Type B pancreatic cell (in vitro differentiated cells): ENCODE measurements at regions not wholly inside any gene's neighbourhood (a gene's known extent, or its start where the extent isn't known, plus 50 kb on each side); places are given as distances from the start of the nearest gene placed in this dataset.

ENCODE experiments used
- DNase-seq: peaks from one replicate; pipeline ENCODE4 v3.0.0; 2021; ENCODE audit warnings: mixed read lengths; ENCODE audit not compliant: unreplicated experiment; ENCODE audit errors: extremely low spot score
- H3K27ac Mint-ChIP-seq: 2 replicates; pipeline ENCODE4 v1.8.0; 2021; ENCODE audit warnings: mild to moderate bottlenecking, mixed read lengths
- H3K27me3 Mint-ChIP-seq: 2 replicates; pipeline ENCODE4 v1.8.0; 2021; ENCODE audit warnings: mixed read lengths
- H3K36me3 Mint-ChIP-seq: 2 replicates; pipeline ENCODE4 v1.8.0; 2021; ENCODE audit warnings: mixed read lengths
- H3K4me1 Mint-ChIP-seq: one replicate; pipeline ENCODE4 v1.8.0; 2021; ENCODE audit warnings: mixed read lengths; ENCODE audit not compliant: unreplicated experiment
- H3K4me3 Mint-ChIP-seq: 2 replicates; pipeline ENCODE4 v1.8.0; 2021; ENCODE audit warnings: mild to moderate bottlenecking, mixed read lengths
- H3K9me3 Mint-ChIP-seq: 2 replicates; pipeline ENCODE4 v1.8.0; 2021; ENCODE audit warnings: mixed read lengths
- TF ChIP-seq, protein P1 (sequence below): fragments of 200-600 bp; sonication (generic); conservative IDR thresholded peaks from 2 replicates; pipeline ENCODE4 v1.5.0; 2021; ENCODE audit warnings: antibody characterized with exemption, mild to moderate bottlenecking

DNA sequence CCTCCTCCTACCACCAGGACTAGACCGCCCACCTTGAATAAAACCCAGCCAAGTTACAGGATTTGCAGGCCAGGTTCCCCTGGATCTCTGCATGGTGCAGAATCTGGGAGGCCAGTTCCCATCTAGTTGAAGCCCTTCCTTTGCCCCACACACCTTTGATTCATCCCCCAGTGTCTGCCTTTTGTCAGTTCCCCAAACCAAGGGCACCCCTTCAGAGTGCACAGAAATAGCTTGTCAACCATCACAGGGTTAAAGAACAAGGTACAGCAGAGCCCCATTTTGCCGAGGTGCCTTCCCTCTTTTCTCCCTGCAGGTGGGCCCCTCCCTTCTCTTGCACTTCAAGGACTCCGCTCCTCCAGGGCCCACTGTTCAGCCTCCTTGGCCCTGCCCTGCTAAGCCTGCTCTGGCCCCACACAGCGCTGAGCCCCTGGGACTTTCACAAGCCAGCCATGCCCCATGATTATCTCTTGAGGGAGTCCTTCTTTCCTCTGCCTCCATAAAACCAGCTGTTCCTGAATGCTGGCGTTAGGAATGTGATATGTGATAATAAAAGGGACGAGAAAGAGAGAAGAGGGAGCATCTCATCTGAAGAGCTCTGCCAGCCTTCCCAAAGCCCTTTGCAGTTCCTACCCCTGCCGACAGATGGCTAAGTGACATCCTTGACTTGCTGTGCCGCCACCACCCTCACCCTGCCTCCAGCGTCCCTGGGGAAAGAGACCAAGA lies 280.3 kb downstream of the CDC5L start:
- no peaks in the 10 kb centered on the region for H3K9me3 Mint-ChIP-seq
- peak overlapping the region; percentile 45 for H3K27ac Mint-ChIP-seq
- TF ChIP-seq, protein P1, sequence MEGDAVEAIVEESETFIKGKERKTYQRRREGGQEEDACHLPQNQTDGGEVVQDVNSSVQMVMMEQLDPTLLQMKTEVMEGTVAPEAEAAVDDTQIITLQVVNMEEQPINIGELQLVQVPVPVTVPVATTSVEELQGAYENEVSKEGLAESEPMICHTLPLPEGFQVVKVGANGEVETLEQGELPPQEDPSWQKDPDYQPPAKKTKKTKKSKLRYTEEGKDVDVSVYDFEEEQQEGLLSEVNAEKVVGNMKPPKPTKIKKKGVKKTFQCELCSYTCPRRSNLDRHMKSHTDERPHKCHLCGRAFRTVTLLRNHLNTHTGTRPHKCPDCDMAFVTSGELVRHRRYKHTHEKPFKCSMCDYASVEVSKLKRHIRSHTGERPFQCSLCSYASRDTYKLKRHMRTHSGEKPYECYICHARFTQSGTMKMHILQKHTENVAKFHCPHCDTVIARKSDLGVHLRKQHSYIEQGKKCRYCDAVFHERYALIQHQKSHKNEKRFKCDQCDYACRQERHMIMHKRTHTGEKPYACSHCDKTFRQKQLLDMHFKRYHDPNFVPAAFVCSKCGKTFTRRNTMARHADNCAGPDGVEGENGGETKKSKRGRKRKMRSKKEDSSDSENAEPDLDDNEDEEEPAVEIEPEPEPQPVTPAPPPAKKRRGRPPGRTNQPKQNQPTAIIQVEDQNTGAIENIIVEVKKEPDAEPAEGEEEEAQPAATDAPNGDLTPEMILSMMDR = peak; percentile 68
- peak overlapping the region; percentile 8 for H3K4me3 Mint-ChIP-seq
- H3K36me3 Mint-ChIP-seq = no peaks in the 10 kb centered on the region
- DNase-seq = no peak
- H3K27me3 Mint-ChIP-seq = peaks cover 35% of the 10 kb centered on the region
- peaks cover 64% of the 10 kb centered on the region for H3K4me1 Mint-ChIP-seq

DNA sequence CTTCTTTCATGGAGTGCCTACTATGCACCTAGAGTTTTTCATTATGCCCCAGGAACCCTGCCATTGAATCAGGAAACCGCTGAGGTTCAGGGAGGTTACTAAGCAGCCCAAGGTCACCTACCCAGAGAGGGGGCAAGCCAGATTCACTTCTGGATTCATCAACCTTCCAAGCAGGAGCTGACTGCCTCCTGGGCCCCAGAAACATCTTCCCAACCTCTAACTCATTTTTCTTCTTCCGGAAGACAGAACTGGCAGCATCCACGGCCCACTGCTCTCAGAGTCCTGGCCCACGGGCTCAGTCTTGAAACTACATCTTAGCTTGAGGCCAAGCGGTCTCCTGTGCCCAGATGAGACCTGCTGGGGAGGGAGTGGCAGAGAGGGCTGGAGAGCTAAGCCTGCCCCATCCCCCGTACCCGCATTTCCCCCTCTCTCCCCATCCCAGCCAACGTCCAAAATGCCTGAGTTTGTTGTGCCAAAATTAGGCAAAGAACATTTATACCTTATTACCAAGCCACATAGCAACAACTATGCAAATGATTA lies 281.0 kb downstream of the CDC5L start:
- Mint-ChIP-seq H3K36me3 (no peaks in the 10 kb centered on the region), H3K27ac (peak overlapping the region; percentile 45), H3K4me1 (peaks cover 59% of the 10 kb centered on the region), H3K4me3 (no peak overlapping the region), H3K27me3 (peaks cover 36% of the 10 kb centered on the region), H3K9me3 (no peaks in the 10 kb centered on the region)
- no peak for DNase-seq
- TF ChIP-seq, protein P1 = peak; percentile 26

DNA sequence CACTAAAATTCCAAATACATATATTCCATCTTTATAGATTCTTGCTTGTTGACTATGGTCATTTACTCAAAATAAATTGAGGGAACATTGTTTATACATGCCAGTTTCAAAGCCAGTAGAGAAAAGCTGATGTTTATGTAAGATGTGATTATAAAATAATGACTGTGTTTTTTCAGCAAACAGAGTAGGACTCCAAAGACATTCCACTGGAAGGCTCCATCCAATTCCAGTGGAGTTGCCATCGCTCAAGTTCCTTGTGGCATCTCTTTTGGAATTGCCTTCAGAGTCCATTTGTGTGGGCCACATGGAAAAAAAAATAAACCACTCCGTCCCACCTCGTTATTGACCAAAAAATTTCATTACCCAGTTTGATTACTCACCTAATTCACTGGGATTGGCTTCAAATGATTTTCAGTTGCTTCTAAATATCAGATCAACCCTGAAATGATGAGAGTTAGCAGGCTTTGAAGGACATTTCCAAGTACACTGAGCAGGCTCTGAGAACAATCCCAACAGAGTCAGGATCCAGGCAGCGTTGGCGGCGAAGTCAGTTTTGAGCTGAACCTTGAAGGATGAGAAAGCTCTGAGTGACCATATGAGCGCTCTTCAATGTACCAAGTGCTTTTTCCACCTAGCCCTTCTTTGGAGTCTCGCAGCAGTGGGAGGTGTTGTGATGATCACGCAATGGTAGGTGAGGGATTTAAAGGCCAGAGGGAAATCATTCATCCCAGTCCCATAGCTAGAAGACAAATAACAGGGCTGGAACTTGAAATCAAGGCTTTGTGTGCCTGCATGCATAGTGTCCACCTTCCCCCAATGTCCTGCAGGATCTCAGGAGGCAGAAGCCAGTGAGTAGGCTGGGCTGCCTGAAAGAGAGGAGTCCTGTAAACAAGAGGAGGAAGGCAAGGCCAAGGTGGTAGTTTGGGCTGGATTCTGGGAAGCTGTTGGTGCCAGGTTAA lies 281.7 kb downstream of the CDC5L start:
- Mint-ChIP-seq H3K4me1 (peaks cover 51% of the 10 kb centered on the region), H3K36me3 (no peaks in the 10 kb centered on the region), H3K27me3 (peaks cover 40% of the 10 kb centered on the region)

DNA sequence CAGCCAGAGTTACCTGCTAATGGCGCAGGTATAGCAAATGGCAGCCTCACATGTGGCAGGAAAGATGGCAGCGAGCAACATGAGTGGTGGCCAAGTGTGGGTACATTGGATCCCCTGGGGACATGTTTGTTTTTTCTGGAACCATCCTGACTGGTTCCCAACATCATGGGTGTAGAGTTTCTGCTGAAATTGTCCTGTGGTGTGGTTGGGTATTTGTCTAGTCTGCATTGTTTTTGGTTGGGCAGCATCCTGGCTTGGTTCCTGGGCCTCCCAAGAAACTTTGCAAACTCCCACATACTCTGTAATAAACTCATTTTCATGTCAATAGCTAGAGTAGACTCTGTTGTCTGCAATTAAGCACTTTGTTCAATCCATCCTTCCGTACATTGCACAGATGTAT lies 282.6 kb downstream of the CDC5L start:
- no peaks in the 10 kb centered on the region for H3K36me3 Mint-ChIP-seq
- no peak overlapping the region for H3K27ac Mint-ChIP-seq
- no peaks in the 10 kb centered on the region for H3K9me3 Mint-ChIP-seq
- peaks cover 42% of the 10 kb centered on the region for H3K4me1 Mint-ChIP-seq
- H3K4me3 Mint-ChIP-seq = no peak overlapping the region
- peaks cover 42% of the 10 kb centered on the region for H3K27me3 Mint-ChIP-seq
- TF ChIP-seq, protein P1 = no peak
- DNase-seq = no peak

More for the DNA sequence above, 281.7 kb downstream of the CDC5L start:
- no peak overlapping the region for H3K4me3 Mint-ChIP-seq
- TF ChIP-seq, protein P1 = no peak
- no peak for DNase-seq
- H3K9me3 Mint-ChIP-seq = no peaks in the 10 kb centered on the region
- H3K27ac Mint-ChIP-seq = no peak overlapping the region

DNA sequence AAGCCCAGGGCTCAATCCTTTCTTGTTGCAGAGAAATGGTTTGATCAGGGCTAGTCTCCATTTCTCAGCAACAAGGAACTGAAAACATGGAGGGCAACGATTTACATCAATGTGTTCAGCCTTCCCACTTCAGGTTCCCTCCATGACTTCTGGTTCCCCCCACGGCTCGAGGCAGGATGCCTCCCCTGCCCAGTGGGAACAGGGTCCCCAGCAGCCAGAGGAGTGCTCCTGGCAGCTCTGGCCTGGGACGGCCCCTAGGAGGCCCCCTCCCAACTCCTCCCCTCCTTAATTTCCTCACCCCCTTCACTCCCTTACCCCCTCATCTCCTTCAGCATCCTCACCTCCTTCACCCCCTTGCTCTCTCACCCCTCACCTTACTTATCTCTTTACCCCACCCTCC lies 283.8 kb downstream of the CDC5L start:
- Mint-ChIP-seq H3K4me3 (no peak overlapping the region), H3K36me3 (no peaks in the 10 kb centered on the region), H3K27me3 (peaks cover 41% of the 10 kb centered on the region), H3K27ac (no peak overlapping the region), H3K4me1 (peaks cover 34% of the 10 kb centered on the region), H3K9me3 (no peaks in the 10 kb centered on the region)
- peak; percentile 43 for DNase-seq
- TF ChIP-seq, protein P1 = no peak
